GM12878 (cell line): ENCODE measurements at regions not wholly inside any gene's neighbourhood (a gene's known extent, or its start where the extent isn't known, plus 50 kb on each side); places are given as distances from the start of the nearest gene placed in this dataset.

Experiments
- BHLHE40 ChIP-seq, 2 experiments: fragments of 450-650 bp in 1 of 2; IDR thresholded peaks; 2 replicates each; pipeline ENCODE4 v1.6.1; 2011 to 2017; ENCODE audit warnings: low read depth in 2 of 2, borderline replicate concordance in 1 of 2, improper control_type of control experiment in 1 of 2, low read length in 1 of 2, mild to moderate bottlenecking in 1 of 2
- DPF2 ChIP-seq: fragments of 450-650 bp; IDR thresholded peaks from 2 replicates; pipeline ENCODE4 v1.6.1; 2017; ENCODE audit warnings: mild to moderate bottlenecking
- GATAD2B ChIP-seq: fragments of 450-650 bp; conservative IDR thresholded peaks from 2 replicates; pipeline ENCODE4 v1.6.1; 2017; ENCODE audit warnings: low read depth, mild to moderate bottlenecking, moderate library complexity
- HSF1 ChIP-seq: fragments of 150-350 bp; IDR thresholded peaks from 2 replicates; pipeline ENCODE4 v1.6.1; 2014; ENCODE audit warnings: mild to moderate bottlenecking, low read depth, low read length
- JUND ChIP-seq: IDR thresholded peaks from 2 replicates; pipeline ENCODE4 v1.6.1; 2012; ENCODE audit warnings: low read depth, mild to moderate bottlenecking, low read length, improper control_type of control experiment, moderate library complexity
- NFXL1 ChIP-seq: fragments of 450-650 bp; IDR thresholded peaks from 2 replicates; pipeline ENCODE4 v1.6.1; 2017; ENCODE audit warnings: antibody characterized with exemption, mild to moderate bottlenecking, borderline replicate concordance
- NKRF ChIP-seq: fragments of 450-650 bp; conservative IDR thresholded peaks from 2 replicates; pipeline ENCODE4 v1.6.1; 2017; ENCODE audit warnings: mild to moderate bottlenecking, moderate library complexity
- NRF1 ChIP-seq: conservative IDR thresholded peaks from 2 replicates; pipeline ENCODE4 v1.6.1; 2011; ENCODE audit warnings: mild to moderate bottlenecking, low read depth, low read length, improper control_type of control experiment
- ZNF217 ChIP-seq: fragments of 450-650 bp; IDR thresholded peaks from 2 replicates; pipeline ENCODE4 v1.6.1; 2017; ENCODE audit warnings: antibody characterized with exemption, mild to moderate bottlenecking
- ZNF592 ChIP-seq: fragments of 450-650 bp; IDR thresholded peaks from 2 replicates; pipeline ENCODE4 v1.6.1; 2017; ENCODE audit warnings: mild to moderate bottlenecking, moderate library complexity
- ZSCAN29 ChIP-seq: fragments of 450-650 bp; IDR thresholded peaks from 2 replicates; pipeline ENCODE4 v1.6.1; 2017; ENCODE audit warnings: mild to moderate bottlenecking, moderate library complexity

GRCh38 chr2:145753966-145754365 lies 1234.0 kb upstream of the ZEB2 start (continued):
- TF ChIP-seq HSF1: no peak
- no peak for TF ChIP-seq BHLHE40 (IDR thresholded peaks at IDR 0.05; ENCODE audit: borderline replicate concordance in 1 of 2, low read depth in 2 of 2, low read length in 1 of 2)
- no peak for TF ChIP-seq NKRF
- no peak for TF ChIP-seq GATAD2B
- TF ChIP-seq NRF1: no peak
- no peak for TF ChIP-seq ZNF592
- TF ChIP-seq NFXL1: no peak
- no peak for TF ChIP-seq ZSCAN29
- no peak for TF ChIP-seq ZNF217
- no peak for TF ChIP-seq DPF2
- no peak for TF ChIP-seq JUND
